DOHH2 (cell line): ENCODE measurements at regions not wholly inside any gene's neighbourhood (a gene's known extent, or its start where the extent isn't known, plus 50 kb on each side); places are given as distances from the start of the nearest gene placed in this dataset.

Experiments used
- EZH2phosphoT487 ChIP-seq: fragments of 200-600 bp; sonication (generic); IDR thresholded peaks from 2 replicates; pipeline ENCODE4 v1.6.1; 2017; ENCODE audit warnings: borderline replicate concordance, mild to moderate bottlenecking, antibody characterized with exemption, low read length, moderate library complexity, mixed read lengths
- TF ChIP-seq, protein P1 (sequence below): fragments of 200-600 bp; sonication (generic); IDR thresholded peaks from one replicate; pipeline ENCODE4 v1.5.1; 2014; ENCODE audit warnings: antibody characterized with exemption, mild to moderate bottlenecking, low read depth, low read length; ENCODE audit not compliant: poor library complexity, severe bottlenecking

DNA sequence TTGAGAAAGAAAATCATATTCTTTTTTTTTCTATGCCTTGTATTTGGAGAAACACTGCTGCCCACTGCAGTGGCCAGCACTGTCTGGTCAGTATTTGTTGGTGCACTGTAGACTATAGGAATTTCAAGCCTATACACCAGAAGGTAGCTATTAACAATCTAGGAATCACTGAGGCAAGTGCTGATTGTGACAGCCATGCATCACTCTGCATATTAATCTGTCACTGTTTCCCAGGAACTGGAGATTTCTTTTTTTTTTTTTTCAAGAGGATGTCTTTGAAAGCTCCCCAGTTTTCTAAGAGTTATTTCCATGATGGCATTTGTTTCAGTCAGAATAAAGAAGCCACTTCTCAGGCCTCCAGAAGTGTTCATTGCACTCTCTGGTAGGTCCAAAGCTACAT lies 737.8 kb upstream of the PTBP2 start:
- TF ChIP-seq, protein P1, sequence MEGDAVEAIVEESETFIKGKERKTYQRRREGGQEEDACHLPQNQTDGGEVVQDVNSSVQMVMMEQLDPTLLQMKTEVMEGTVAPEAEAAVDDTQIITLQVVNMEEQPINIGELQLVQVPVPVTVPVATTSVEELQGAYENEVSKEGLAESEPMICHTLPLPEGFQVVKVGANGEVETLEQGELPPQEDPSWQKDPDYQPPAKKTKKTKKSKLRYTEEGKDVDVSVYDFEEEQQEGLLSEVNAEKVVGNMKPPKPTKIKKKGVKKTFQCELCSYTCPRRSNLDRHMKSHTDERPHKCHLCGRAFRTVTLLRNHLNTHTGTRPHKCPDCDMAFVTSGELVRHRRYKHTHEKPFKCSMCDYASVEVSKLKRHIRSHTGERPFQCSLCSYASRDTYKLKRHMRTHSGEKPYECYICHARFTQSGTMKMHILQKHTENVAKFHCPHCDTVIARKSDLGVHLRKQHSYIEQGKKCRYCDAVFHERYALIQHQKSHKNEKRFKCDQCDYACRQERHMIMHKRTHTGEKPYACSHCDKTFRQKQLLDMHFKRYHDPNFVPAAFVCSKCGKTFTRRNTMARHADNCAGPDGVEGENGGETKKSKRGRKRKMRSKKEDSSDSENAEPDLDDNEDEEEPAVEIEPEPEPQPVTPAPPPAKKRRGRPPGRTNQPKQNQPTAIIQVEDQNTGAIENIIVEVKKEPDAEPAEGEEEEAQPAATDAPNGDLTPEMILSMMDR, result no peak
- no peak for TF ChIP-seq EZH2phosphoT487
